Liver (tissue), 7 donors: ENCODE measurements at regions not wholly inside any gene's neighbourhood (a gene's known extent, or its start where the extent isn't known, plus 50 kb on each side); places are given as distances from the start of the nearest gene placed in this dataset.

Experiments used
- DNase-seq: peaks from one replicate; pipeline ENCODE4 v3.0.0-alpha.2; 2017; ENCODE audit warnings: low spot score
- H3K27ac ChIP-seq, 2 donors: one replicate each; pipeline ENCODE4 v1.7.0; 2013; ENCODE audit warnings: inconsistent platforms in 2 of 2, low read length in 2 of 2, control low read depth in 1 of 2, low read depth in 1 of 2, mild to moderate bottlenecking in 1 of 2
- H3K27me3 ChIP-seq, 4 donors: one replicate each; pipeline versions ENCODE4 v1.6.1 to v1.7.0; 2013; ENCODE audit warnings: low read length in 3 of 4, inconsistent platforms in 1 of 4, mild to moderate bottlenecking in 1 of 4, moderate library complexity in 1 of 4; ENCODE audit not compliant: control insufficient read depth in 4 of 4, insufficient read depth in 4 of 4
- H3K36me3 ChIP-seq, 4 donors: one replicate each; pipeline versions ENCODE4 v1.6.1 to v1.7.0; 2013; ENCODE audit warnings: low read length in 3 of 4, mild to moderate bottlenecking in 3 of 4, low read depth in 1 of 4, moderate library complexity in 1 of 4; ENCODE audit not compliant: control insufficient read depth in 4 of 4, insufficient read depth in 3 of 4
- H3K4me1 ChIP-seq, 4 donors: one replicate each; pipeline versions ENCODE4 v1.6.1 to v1.7.0; 2013; ENCODE audit warnings: low read length in 3 of 4, mild to moderate bottlenecking in 3 of 4, moderate library complexity in 1 of 4; ENCODE audit not compliant: control insufficient read depth in 4 of 4, insufficient read depth in 4 of 4
- H3K4me3 ChIP-seq, 3 donors: one replicate each; pipeline versions ENCODE4 v1.6.1 to v1.7.0; 2013; ENCODE audit warnings: low read length in 3 of 3, control low read depth in 1 of 3, low read depth in 1 of 3, mild to moderate bottlenecking in 1 of 3
- H3K9ac ChIP-seq, 2 donors: one replicate each; pipeline ENCODE4 v1.7.0; 2013; ENCODE audit warnings: low read length in 2 of 2, mild to moderate bottlenecking in 2 of 2, moderate library complexity in 2 of 2, control low read depth in 1 of 2, low read depth in 1 of 2
- H3K9me3 ChIP-seq, 4 donors: one replicate each; pipeline versions ENCODE4 v1.6.1 to v1.7.0; 2013; ENCODE audit warnings: low read length in 3 of 4; ENCODE audit not compliant: control insufficient read depth in 4 of 4
- ATF3 ChIP-seq: IDR thresholded peaks from 2 replicates; pipeline ENCODE4 v1.6.1; 2016; ENCODE audit warnings: antibody characterized with exemption
- EGR1 ChIP-seq, 2 donors: IDR thresholded peaks; 2 replicates each; pipeline ENCODE4 v1.6.1; 2016 to 2018; ENCODE audit warnings: antibody characterized with exemption in 2 of 2, low read depth in 2 of 2
- FOXA1 ChIP-seq: IDR thresholded peaks from 2 replicates; pipeline ENCODE4 v1.6.1; 2016; ENCODE audit warnings: antibody characterized with exemption
- FOXA2 ChIP-seq: IDR thresholded peaks from 2 replicates; pipeline ENCODE4 v1.6.1; 2016; ENCODE audit warnings: antibody characterized with exemption
- GABPA ChIP-seq, 2 donors: IDR thresholded peaks in 1 of 2; conservative IDR thresholded peaks in 1 of 2; 2 replicates each; pipeline ENCODE4 v1.6.1; 2016; ENCODE audit warnings: antibody characterized with exemption in 2 of 2, mild to moderate bottlenecking in 1 of 2, moderate library complexity in 1 of 2
- HNF4A ChIP-seq, 2 donors: conservative IDR thresholded peaks; 2 replicates each; pipeline ENCODE4 v1.6.1; 2016; ENCODE audit warnings: antibody characterized with exemption in 2 of 2, mild to moderate bottlenecking in 2 of 2
- JUND ChIP-seq, 2 donors: IDR thresholded peaks; 2 replicates each; pipeline ENCODE4 v1.6.1; 2016; ENCODE audit warnings: antibody characterized with exemption in 2 of 2
- MAX ChIP-seq: IDR thresholded peaks from 2 replicates; pipeline ENCODE4 v1.6.1; 2016; ENCODE audit warnings: antibody characterized with exemption
- NR2F2 ChIP-seq: IDR thresholded peaks from 2 replicates; pipeline ENCODE4 v1.6.1; 2016; ENCODE audit warnings: antibody characterized with exemption
- RAD21 ChIP-seq, 2 donors: IDR thresholded peaks; 2 replicates each; pipeline ENCODE4 v1.6.1; 2016; ENCODE audit warnings: antibody characterized with exemption in 2 of 2, mild to moderate bottlenecking in 2 of 2
- REST ChIP-seq: IDR thresholded peaks from 2 replicates; pipeline ENCODE4 v1.6.1; 2016; ENCODE audit warnings: antibody characterized with exemption, mild to moderate bottlenecking
- RXRA ChIP-seq, 2 donors: IDR thresholded peaks; 2 replicates each; pipeline ENCODE4 v1.6.1; 2017 to 2018; ENCODE audit warnings: antibody characterized with exemption in 2 of 2, mild to moderate bottlenecking in 1 of 2
- SP1 ChIP-seq: IDR thresholded peaks from 2 replicates; pipeline ENCODE4 v1.6.1; 2018; ENCODE audit warnings: antibody characterized with exemption, mild to moderate bottlenecking
- TAF1 ChIP-seq: conservative IDR thresholded peaks from 2 replicates; pipeline ENCODE4 v1.6.1; 2016; ENCODE audit warnings: antibody characterized with exemption, mild to moderate bottlenecking
- YY1 ChIP-seq: IDR thresholded peaks from 2 replicates; pipeline ENCODE4 v1.6.1; 2016; ENCODE audit warnings: antibody characterized with exemption, mild to moderate bottlenecking
- WGBS: extraction: QIAGEN DNeasy Blood & Tissue Kit; methylation state at CpG from one replicate; pipeline ENCODE4 v1.1.7; 2013; 5-methylcytosine and 5-hydroxymethylcytosine counted together
- TF ChIP-seq, protein P1 (sequence below): IDR thresholded peaks from 2 replicates; pipeline ENCODE4 v1.6.1; 2016; ENCODE audit warnings: antibody characterized with exemption
- donor health status: healthy.
- donor health status: healthy.
- donor health status: healthy.
- donor health status: healthy.

- no peak for TF ChIP-seq FOXA1
- TF ChIP-seq MAX, result no peak
- no peak for TF ChIP-seq NR2F2
- TF ChIP-seq YY1, result no peak
- TF ChIP-seq RXRA (IDR thresholded peaks at IDR 0.05), result no peak
- TF ChIP-seq HNF4A (conservative IDR thresholded peaks at IDR 0.05), result no peak
- TF ChIP-seq GABPA (IDR thresholded peaks at IDR 0.05 in 1 of 2, conservative IDR thresholded peaks at IDR 0.05 in 1 of 2), result no peak
- no peak for TF ChIP-seq EGR1 (IDR thresholded peaks at IDR 0.05; ENCODE audit: low read depth in 2 of 2)
- no peak for TF ChIP-seq ATF3
- TF ChIP-seq TAF1, result no peak
- TF ChIP-seq REST, result no peak
- TF ChIP-seq SP1, result no peak
- H3K27ac ChIP-seq, result no peak overlapping the region
- H3K9me3 ChIP-seq, result peaks cover 0 to 3% (median 0%) of the 10 kb centered on the region in 4 donors
- H3K27me3 ChIP-seq, result no peaks in the 10 kb centered on the region
- H3K9ac ChIP-seq, result no peak overlapping the region
- no peak for DNase-seq
- 98% methylated on average over 1 of the region's 1 CpG for WGBS
- no peak overlapping the region for H3K4me3 ChIP-seq
- no peaks in the 10 kb centered on the region for H3K36me3 ChIP-seq
- H3K4me1 ChIP-seq, result no peaks in the 10 kb centered on the region
These were observed 61.4 kb upstream of the IRX3 start for GRCh38 chr16:54347961-54348360.

DNA sequence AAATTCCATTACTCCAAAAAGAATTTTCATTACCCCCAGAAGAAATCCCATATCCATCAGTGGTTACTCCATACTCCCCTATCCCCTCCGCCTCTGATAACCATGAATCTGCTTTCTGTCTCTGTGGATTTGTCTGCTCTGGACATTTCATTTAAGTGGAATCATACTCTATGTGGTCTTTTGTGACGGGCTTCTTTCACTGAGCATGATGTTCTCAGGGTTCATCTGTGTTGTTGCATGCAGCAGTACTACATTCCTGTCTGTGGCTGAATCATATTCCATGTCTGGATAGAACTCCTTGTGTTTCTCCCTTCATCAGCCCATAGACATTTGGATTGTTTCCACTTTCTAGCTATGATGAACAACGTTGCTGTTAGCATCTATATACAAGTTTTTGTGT lies 59.5 kb upstream of the IRX3 start:
- DNase-seq, result no peak
- Histone ChIP-seq H3K4me1 (no peaks in the 10 kb centered on the region), H3K9me3 (peaks cover 0 to 3% (median 0%) of the 10 kb centered on the region in 4 donors), H3K27me3 (no peaks in the 10 kb centered on the region), H3K27ac (no peak overlapping the region), H3K4me3 (no peak overlapping the region), H3K9ac (no peak overlapping the region), H3K36me3 (no peaks in the 10 kb centered on the region)
- WGBS, result 81% methylated on average over 3 of the region's 3 CpGs
- no peak for TF ChIP-seq FOXA2
- no peak for TF ChIP-seq JUND (IDR thresholded peaks at IDR 0.05)
- no peak for TF ChIP-seq RAD21 (IDR thresholded peaks at IDR 0.05)
- no peak for TF ChIP-seq SP1
- TF ChIP-seq MAX, result no peak
- no peak for TF ChIP-seq EGR1 (IDR thresholded peaks at IDR 0.05; ENCODE audit: low read depth in 2 of 2)
- TF ChIP-seq FOXA1, result no peak
- no peak for TF ChIP-seq ATF3
- TF ChIP-seq RXRA (IDR thresholded peaks at IDR 0.05), result no peak
- TF ChIP-seq HNF4A (conservative IDR thresholded peaks at IDR 0.05), result no peak
- no peak for TF ChIP-seq REST
- TF ChIP-seq TAF1, result no peak
- no peak for TF ChIP-seq NR2F2
- TF ChIP-seq, protein P1, sequence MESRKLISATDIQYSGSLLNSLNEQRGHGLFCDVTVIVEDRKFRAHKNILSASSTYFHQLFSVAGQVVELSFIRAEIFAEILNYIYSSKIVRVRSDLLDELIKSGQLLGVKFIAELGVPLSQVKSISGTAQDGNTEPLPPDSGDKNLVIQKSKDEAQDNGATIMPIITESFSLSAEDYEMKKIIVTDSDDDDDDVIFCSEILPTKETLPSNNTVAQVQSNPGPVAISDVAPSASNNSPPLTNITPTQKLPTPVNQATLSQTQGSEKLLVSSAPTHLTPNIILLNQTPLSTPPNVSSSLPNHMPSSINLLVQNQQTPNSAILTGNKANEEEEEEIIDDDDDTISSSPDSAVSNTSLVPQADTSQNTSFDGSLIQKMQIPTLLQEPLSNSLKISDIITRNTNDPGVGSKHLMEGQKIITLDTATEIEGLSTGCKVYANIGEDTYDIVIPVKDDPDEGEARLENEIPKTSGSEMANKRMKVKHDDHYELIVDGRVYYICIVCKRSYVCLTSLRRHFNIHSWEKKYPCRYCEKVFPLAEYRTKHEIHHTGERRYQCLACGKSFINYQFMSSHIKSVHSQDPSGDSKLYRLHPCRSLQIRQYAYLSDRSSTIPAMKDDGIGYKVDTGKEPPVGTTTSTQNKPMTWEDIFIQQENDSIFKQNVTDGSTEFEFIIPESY, result no peak
- no peak for TF ChIP-seq GABPA (IDR thresholded peaks at IDR 0.05 in 1 of 2, conservative IDR thresholded peaks at IDR 0.05 in 1 of 2)
